GM12801 (cell line): ENCODE measurements at regions not wholly inside any gene's neighbourhood (a gene's known extent, or its start where the extent isn't known, plus 50 kb on each side); places are given as distances from the start of the nearest gene placed in this dataset.

Source experiments
- TF ChIP-seq, protein P1 (sequence below): IDR thresholded peaks from one replicate; pipeline ENCODE4 v1.5.1; 2011; ENCODE audit warnings: control low read depth; ENCODE audit not compliant: insufficient read length; ENCODE audit errors: extremely low read depth

DNA sequence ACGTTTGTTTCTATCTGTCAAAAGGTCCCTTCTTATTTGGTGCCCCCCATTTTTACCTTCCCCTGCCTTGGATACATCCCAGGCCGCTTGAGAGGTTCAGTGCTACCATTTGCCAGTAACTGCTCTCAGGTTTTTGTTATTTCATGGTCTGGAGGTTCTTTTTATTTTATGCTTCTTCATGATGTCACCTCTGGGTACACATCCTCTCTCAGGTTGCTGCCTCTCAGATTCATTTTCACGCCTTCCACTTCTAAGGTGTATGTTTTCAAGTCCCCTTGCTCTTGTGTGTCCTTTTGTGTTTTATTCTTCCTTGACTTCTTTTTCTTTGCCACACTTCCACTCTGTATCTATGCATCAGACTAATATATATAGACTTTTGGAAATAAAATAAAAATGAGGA, 640.1 kb upstream of the AADAT start:
- TF ChIP-seq, protein P1, sequence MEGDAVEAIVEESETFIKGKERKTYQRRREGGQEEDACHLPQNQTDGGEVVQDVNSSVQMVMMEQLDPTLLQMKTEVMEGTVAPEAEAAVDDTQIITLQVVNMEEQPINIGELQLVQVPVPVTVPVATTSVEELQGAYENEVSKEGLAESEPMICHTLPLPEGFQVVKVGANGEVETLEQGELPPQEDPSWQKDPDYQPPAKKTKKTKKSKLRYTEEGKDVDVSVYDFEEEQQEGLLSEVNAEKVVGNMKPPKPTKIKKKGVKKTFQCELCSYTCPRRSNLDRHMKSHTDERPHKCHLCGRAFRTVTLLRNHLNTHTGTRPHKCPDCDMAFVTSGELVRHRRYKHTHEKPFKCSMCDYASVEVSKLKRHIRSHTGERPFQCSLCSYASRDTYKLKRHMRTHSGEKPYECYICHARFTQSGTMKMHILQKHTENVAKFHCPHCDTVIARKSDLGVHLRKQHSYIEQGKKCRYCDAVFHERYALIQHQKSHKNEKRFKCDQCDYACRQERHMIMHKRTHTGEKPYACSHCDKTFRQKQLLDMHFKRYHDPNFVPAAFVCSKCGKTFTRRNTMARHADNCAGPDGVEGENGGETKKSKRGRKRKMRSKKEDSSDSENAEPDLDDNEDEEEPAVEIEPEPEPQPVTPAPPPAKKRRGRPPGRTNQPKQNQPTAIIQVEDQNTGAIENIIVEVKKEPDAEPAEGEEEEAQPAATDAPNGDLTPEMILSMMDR = no peak

DNA sequence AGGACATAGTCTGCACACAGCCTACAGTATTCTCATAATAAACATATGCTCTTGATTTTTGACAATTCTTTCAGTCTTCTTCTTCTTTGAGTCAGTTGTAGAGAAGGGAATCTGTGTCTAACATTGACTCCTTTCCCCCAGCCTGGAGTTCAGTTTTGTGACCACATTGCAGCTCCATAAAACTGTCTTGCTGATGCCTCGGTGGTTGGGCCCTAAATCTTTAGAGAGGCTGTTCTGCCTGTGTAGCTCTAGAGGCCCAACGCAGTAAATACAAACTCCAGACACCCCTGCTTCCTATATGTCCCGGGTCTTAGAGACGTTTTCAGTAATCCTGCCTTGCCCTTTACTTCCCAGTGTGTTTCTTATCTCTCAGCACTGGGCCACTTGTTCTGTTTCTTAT, 639.5 kb upstream of the AADAT start:
- TF ChIP-seq, protein P1 = no peak

DNA sequence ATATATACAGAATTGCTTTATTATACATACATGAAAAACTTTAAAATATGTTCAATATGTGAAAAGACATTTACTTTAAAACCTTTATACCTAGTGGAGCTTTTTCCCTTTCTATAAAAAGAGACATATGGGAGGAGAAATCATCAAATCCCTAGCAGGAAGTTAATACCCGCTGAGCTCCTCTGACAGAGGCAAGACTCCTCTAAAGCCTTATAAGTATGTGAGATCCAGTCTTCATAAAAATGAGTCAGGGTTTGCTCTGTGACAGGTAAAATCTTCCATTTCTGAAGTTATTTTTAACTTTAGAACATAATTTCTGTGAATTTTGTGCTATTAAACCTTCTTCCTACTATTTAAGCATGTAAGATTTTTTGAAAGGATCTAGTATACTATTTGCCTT, 634.4 kb upstream of the AADAT start:
- TF ChIP-seq, protein P1 = no peak

DNA sequence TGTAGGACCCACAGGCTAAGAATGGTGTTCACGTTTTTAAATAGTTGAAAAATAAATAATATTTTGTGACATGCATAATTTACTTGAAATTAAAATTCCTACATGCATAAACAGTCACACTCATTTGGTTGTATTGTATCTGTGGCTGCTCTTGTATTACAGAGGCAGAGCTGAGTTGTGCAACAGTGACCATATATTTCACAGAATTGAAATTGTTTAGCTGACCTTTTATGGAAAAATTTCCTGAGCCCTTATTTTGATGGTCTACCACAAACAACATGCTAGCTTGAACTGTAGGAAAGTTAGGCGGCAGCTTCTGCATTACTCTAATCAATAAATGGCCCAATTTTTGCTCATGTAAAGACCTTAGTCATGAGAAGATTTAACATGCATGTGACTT, 633.4 kb upstream of the AADAT start:
- TF ChIP-seq, protein P1 = no peak

DNA sequence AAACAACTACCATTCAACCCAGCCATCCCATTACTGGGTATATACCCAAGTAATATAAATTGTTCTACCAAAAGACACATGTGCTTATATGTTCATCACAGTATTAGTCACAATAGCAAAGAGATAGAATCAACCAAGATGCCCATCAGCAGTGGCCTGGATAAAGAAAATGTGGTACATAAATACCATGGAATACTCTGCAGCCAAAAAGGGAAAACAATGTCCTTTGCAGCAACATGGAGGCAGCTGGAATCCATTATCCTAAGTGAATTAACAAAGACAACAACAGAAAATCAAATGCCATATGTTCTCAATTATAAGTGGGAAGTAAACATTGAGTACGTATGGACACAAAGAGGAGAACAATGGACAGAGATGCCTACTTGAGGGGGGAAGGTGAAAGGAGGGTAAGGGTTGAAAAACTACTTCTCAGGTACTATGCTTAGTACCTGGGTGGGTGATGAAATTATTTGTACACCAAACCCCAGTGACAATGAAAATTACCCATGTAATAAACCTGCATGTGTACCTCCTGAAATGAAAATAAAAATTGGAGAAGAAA, 632.1 kb upstream of the AADAT start:
- TF ChIP-seq, protein P1 = no peak

DNA sequence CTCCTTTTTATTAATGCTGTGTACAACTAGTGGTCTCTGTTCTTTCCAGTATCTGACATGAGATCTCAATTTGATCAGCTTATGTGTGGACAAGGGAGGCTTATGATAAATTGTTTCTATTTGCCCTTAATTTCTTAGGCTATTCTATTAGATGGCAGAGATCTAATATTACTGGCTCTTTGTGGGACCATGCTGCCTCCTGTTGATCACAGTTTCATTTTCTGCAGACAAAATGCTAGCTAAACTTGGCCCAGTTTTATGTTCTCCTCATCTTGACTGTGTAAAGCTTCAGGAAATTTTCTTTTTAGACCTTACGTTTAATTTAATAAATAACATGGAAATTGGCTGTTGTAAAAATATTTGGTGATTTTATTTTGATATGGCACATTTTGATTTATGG, 627.1 kb upstream of the AADAT start:
- TF ChIP-seq, protein P1 = no peak

DNA sequence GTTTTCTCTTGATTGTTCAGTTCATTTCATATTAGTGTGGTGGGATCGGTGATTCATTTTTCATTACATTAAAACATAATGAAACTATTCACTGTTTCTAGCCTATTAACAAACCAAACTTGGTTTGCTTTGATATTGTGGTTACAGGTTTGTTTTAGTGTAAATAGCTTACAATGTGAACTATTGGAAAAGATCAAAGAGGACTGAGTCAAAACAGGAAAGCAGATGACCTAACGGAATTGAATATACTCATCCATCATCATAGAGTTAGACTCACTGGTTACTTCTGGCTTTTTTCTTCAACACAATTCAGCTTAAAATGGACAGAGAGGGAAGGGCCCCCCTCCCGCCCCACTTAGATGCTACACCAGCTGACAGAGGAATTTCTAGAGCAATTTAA, 616.2 kb upstream of the AADAT start:
- TF ChIP-seq, protein P1 = no peak
